ENCODE measurements at regions not wholly inside any gene's neighbourhood (a gene's known extent, or its start where the extent isn't known, plus 50 kb on each side); places are given as distances from the start of the nearest gene placed in this dataset.

DNA sequence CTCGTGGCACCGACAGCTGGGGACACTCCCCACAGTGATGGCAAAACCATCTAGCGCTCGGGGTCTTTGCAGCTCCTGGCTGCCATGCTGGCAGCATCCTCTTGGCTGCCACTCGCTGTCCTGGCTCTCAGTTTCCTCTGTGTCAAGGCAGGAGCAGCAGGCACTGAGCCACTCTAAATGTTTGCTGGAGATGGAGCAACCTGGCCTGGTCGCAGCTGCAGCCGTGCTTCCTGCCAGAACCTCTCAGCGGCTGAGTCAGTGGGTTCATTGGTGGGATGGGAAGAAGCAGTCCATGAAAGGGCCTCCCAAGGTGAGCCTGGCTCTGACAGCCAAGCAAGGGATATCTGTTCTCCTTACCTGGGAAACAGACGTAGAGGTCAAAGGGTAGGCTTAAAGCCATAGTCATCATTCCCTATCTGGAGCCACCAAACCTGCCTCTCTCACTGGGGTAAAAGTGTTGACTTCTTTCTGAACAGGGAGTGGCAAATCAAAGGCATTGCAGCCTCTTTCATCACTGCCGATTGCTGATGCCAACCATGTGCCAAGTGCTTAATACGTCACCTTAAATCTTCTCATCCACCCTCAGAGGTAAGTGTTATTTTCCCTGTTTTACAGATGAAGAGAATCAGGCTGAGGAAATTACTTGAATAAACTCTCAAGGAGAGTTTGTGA is 304.8 kb upstream of the ZNF462 start:
- no peak for ATAC-seq
- no peak for DNase-seq

GRCh38 chr9:106560540-106560939 is 302.4 kb upstream of the ZNF462 start:
- Histone ChIP-seq H3K36me3 (ENCODE audit: low read depth) (no peaks in the 10 kb centered on the region), H3K9me3 (no peaks in the 10 kb centered on the region), H3K4me1 (ENCODE audit: low read depth) (no peaks in the 10 kb centered on the region), H3K4me3 (no peak overlapping the region)
- intact Hi-C loops (cut with DNase I, micrococcal nuclease) = no loop called here
- DNase-seq (peak in 1 of 3 donors; percentile 2), ATAC-seq (no peak)
- TF ChIP-seq, protein P1, sequence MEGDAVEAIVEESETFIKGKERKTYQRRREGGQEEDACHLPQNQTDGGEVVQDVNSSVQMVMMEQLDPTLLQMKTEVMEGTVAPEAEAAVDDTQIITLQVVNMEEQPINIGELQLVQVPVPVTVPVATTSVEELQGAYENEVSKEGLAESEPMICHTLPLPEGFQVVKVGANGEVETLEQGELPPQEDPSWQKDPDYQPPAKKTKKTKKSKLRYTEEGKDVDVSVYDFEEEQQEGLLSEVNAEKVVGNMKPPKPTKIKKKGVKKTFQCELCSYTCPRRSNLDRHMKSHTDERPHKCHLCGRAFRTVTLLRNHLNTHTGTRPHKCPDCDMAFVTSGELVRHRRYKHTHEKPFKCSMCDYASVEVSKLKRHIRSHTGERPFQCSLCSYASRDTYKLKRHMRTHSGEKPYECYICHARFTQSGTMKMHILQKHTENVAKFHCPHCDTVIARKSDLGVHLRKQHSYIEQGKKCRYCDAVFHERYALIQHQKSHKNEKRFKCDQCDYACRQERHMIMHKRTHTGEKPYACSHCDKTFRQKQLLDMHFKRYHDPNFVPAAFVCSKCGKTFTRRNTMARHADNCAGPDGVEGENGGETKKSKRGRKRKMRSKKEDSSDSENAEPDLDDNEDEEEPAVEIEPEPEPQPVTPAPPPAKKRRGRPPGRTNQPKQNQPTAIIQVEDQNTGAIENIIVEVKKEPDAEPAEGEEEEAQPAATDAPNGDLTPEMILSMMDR (IDR thresholded peaks at IDR 0.05) = no peak

More for the DNA sequence above, 304.8 kb upstream of the ZNF462 start:
- H3K4me3 ChIP-seq = no peak overlapping the region
- intact Hi-C loops (cut with DNase I, micrococcal nuclease) = no loop called here
- peaks cover 5% of the 10 kb centered on the region for H3K9me3 ChIP-seq
- no peaks in the 10 kb centered on the region for H3K36me3 ChIP-seq (ENCODE audit: low read depth)
- TF ChIP-seq, protein P1 (IDR thresholded peaks at IDR 0.05) = no peak
- H3K4me1 ChIP-seq (ENCODE audit: low read depth) = no peaks in the 10 kb centered on the region

DNA sequence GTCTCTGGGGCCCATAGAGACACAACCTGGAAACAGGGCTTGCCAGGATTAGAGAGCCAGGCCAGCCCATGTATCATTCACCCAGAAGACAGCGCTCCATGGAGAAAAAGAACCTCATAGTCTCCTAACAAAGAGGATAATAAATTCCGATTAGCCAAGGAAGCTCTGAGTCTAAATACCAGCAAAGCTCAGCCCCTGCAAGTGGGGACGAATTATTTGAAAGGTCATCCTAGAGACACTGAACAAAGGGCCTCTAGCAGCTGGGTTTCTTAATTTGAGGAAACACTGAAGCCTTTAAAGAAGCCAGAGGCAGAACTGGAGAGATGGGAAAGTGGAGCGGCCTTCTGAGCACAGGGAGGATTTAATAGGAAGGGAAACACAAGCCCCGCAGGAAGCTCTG is 287.1 kb upstream of the ZNF462 start:
- Histone ChIP-seq H3K4me1 (ENCODE audit: low read depth) (no peaks in the 10 kb centered on the region), H3K4me3 (no peak overlapping the region), H3K36me3 (ENCODE audit: low read depth) (no peaks in the 10 kb centered on the region), H3K9me3 (peaks cover 5% of the 10 kb centered on the region)
- intact Hi-C loops (cut with DNase I, micrococcal nuclease) = no loop called here
- DNase-seq (no peak), ATAC-seq (no peak)
- TF ChIP-seq, protein P1 (IDR thresholded peaks at IDR 0.05) = no peak

- H3K9me3 ChIP-seq = peaks cover 5% of the 10 kb centered on the region
- no peaks in the 10 kb centered on the region for H3K4me1 ChIP-seq (ENCODE audit: low read depth)
- H3K4me3 ChIP-seq = no peak overlapping the region
- no peaks in the 10 kb centered on the region for H3K36me3 ChIP-seq (ENCODE audit: low read depth)
- intact Hi-C loops (cut with DNase I, micrococcal nuclease) = no loop called here
- TF ChIP-seq, protein P1 (IDR thresholded peaks at IDR 0.05) = no peak
- DNase-seq (no peak), ATAC-seq (no peak)
Observed at GRCh38 chr9:106576232-106576760, 286.7 kb upstream of the ZNF462 start.

DNA sequence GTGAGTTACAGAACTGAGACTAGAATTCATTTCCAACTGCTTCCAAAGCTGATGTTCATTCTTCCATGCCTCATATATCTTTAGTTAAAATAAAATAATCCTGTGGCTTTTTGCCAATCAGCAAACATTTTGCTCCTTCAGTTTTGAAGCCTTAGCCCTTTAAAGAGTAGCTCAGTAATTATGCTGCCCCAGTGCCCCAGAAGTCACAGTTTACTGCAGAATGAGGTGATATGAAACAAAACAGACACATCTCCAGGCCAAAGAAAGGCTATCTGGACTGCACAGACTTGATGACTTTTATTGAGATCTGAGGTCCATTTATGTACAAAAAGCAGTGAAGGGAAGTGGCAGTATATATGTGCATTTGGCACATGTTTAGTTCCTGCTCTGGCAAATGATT is 285.8 kb upstream of the ZNF462 start:
- ATAC-seq = no peak
- Histone ChIP-seq H3K9me3 (peaks cover 5% of the 10 kb centered on the region), H3K36me3 (ENCODE audit: low read depth) (no peaks in the 10 kb centered on the region), H3K4me1 (ENCODE audit: low read depth) (no peaks in the 10 kb centered on the region), H3K4me3 (no peak overlapping the region)
- intact Hi-C loops (cut with DNase I, micrococcal nuclease) = no loop called here
- DNase-seq = no peak
- TF ChIP-seq, protein P1 (IDR thresholded peaks at IDR 0.05) = no peak
